ENCODE measurements at regions not wholly inside any gene's neighbourhood (a gene's known extent, or its start where the extent isn't known, plus 50 kb on each side); places are given as distances from the start of the nearest gene placed in this dataset.

- DNase-seq (ENCODE audit: low spot score): no peak
- TF ChIP-seq, protein P1, sequence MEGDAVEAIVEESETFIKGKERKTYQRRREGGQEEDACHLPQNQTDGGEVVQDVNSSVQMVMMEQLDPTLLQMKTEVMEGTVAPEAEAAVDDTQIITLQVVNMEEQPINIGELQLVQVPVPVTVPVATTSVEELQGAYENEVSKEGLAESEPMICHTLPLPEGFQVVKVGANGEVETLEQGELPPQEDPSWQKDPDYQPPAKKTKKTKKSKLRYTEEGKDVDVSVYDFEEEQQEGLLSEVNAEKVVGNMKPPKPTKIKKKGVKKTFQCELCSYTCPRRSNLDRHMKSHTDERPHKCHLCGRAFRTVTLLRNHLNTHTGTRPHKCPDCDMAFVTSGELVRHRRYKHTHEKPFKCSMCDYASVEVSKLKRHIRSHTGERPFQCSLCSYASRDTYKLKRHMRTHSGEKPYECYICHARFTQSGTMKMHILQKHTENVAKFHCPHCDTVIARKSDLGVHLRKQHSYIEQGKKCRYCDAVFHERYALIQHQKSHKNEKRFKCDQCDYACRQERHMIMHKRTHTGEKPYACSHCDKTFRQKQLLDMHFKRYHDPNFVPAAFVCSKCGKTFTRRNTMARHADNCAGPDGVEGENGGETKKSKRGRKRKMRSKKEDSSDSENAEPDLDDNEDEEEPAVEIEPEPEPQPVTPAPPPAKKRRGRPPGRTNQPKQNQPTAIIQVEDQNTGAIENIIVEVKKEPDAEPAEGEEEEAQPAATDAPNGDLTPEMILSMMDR (IDR thresholded peaks at IDR 0.05; ENCODE audit: extremely low read depth, missing control alignments): no peak
These were observed 186.9 kb upstream of the CD180 start for GRCh38 chr5:67383451-67383850.

- DNase-seq (ENCODE audit: low spot score): no peak
- TF ChIP-seq, protein P1 (IDR thresholded peaks at IDR 0.05; ENCODE audit: extremely low read depth, missing control alignments): no peak
These were observed 184.8 kb upstream of the CD180 start for GRCh38 chr5:67381236-67381880.

DNA sequence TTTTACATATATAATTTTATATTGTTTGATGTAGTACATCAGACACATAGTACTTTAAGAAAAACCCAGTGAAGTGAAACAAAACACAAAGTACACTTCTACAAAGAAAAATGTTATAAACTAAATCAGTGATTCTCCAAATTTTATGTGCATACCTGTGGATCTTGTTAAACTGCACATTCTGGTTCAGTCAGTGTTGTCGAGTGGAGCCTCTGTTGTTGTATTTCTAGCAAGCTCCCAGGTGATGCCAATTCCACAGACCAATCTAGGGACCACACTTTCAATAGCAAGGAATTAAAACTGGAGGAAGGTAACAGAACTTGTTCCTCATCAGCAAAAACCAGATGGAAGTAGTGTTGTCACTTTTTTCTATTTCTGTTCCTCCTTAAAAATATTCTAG lies 183.8 kb upstream of the CD180 start:
- TF ChIP-seq, protein P1 (IDR thresholded peaks at IDR 0.05; ENCODE audit: extremely low read depth, missing control alignments): no peak
- no peak for DNase-seq (ENCODE audit: low spot score)

DNA sequence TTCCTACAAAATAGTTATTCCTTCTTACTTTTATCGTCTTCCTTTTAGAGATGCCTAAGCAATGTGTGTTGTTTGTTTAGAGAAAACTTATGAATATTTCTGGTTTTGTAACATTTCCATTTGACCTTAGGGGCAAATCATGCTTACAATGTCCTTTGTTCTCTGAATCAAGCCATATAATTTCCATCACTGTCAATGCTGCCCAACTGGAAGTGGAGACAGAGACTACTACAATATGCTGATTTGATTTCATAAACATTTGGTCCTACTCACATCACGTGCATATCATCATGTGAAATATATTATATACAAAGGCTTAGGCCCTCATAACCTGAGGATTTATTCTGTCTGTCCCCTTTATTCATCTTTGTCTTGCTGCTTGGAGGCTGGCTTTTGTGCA lies 183.2 kb upstream of the CD180 start:
- TF ChIP-seq, protein P1 (IDR thresholded peaks at IDR 0.05; ENCODE audit: extremely low read depth, missing control alignments): no peak
- no peak for DNase-seq (ENCODE audit: low spot score)

DNA sequence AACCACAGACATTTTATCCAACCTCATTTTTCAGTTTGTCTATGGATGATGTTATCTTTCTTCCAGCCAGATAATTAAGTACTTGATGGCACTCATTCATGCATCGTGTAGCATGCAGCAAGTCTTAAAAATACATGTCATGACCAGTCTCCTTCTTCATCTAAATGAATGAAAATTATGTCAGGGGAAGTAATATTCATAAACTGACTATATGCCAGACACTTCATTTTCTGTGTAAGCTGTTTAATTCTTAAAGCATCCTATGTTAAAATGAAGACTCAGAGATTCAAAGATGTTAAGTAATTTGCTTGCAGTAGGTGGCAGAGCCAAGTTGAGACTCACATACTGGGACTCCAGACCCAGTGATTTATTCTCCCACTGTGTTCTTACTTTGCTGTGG lies 181.7 kb upstream of the CD180 start:
- TF ChIP-seq, protein P1 (IDR thresholded peaks at IDR 0.05; ENCODE audit: extremely low read depth, missing control alignments): no peak
- DNase-seq (ENCODE audit: low spot score): no peak

- TF ChIP-seq, protein P1 (IDR thresholded peaks at IDR 0.05; ENCODE audit: extremely low read depth, missing control alignments): no peak
- no peak for DNase-seq (ENCODE audit: low spot score)
These were observed 181.0 kb upstream of the CD180 start for GRCh38 chr5:67377631-67378030.

- DNase-seq (ENCODE audit: low spot score): no peak
These were observed 179.0 kb upstream of the CD180 start for GRCh38 chr5:67375606-67376005.

More at GRCh38 chr5:67375606-67376005, 179.0 kb upstream of the CD180 start:
- TF ChIP-seq, protein P1 (IDR thresholded peaks at IDR 0.05; ENCODE audit: extremely low read depth, missing control alignments): no peak

All from GM20000 (cell line).